ENCODE measurements at regions not wholly inside any gene's neighbourhood (a gene's known extent, or its start where the extent isn't known, plus 50 kb on each side); places are given as distances from the start of the nearest gene placed in this dataset.

GRCh38 chr1:221902961-221903360 lies 161.1 kb upstream of the DUSP10 start:
- H3K27ac ChIP-seq (ENCODE audit: low read length), result no peak overlapping the region
- no peaks in the 10 kb centered on the region for H3K9me2 ChIP-seq (replicated peaks; ENCODE audit: low read length)
- ATAC-seq (no peak), DNase-seq (no peak)
- H3K4me1 ChIP-seq (ENCODE audit: insufficient read depth, low read length), result no peaks in the 10 kb centered on the region
- H3K79me2 ChIP-seq (ENCODE audit: low read length), result no peaks in the 10 kb centered on the region
- no peak overlapping the region for H3K4me3 ChIP-seq (ENCODE audit: low read length)
- H4K20me1 ChIP-seq (ENCODE audit: low read length), result no peaks in the 10 kb centered on the region
- ChIA-PET POLR2A (ENCODE audit: unreplicated experiment) (no interaction called here), CTCF (no interaction called here)
- H3K27me3 ChIP-seq (ENCODE audit: low read length), result no peaks in the 10 kb centered on the region
- TF ChIP-seq EZH2phosphoT487 (IDR thresholded peaks at IDR 0.05; ENCODE audit: borderline replicate concordance, low read length) (no peak), CTCF (conservative IDR thresholded peaks at IDR 0.05; ENCODE audit: low read depth, low read length) (no peak), EZH2 (IDR thresholded peaks at IDR 0.05; ENCODE audit: low read length, unreplicated experiment) (no peak)
- no peak overlapping the region for H2AFZ ChIP-seq (ENCODE audit: low read length)
- H3F3A ChIP-seq (ENCODE audit: low read length, unreplicated experiment), result no peaks in the 10 kb centered on the region
- no peak overlapping the region for H3K9ac ChIP-seq (ENCODE audit: low read length)
- no peak overlapping the region for H3K4me2 ChIP-seq (ENCODE audit: low read length)
- no peaks in the 10 kb centered on the region for H3K36me3 ChIP-seq (ENCODE audit: low read depth, low read length)
- no TSS peak for BruUV-seq (replicated peaks)
- intact Hi-C loops (cut with micrococcal nuclease), result no loop called here
- no peaks in the 10 kb centered on the region for H3K9me3 ChIP-seq (ENCODE audit: low read length)

- no peak overlapping the region for H3K4me2 ChIP-seq (ENCODE audit: low read length)
- H3K9ac ChIP-seq (ENCODE audit: low read length), result no peak overlapping the region
- H3K9me2 ChIP-seq (replicated peaks; ENCODE audit: low read length), result no peaks in the 10 kb centered on the region
- no TSS peak for BruUV-seq (replicated peaks)
- H4K20me1 ChIP-seq (ENCODE audit: low read length), result no peaks in the 10 kb centered on the region
- H3K27ac ChIP-seq (ENCODE audit: low read length), result no peak overlapping the region
- DNase-seq (no peak), ATAC-seq (no peak)
- no peak overlapping the region for H3K4me3 ChIP-seq (ENCODE audit: low read length)
- no peak for TF ChIP-seq CTCF (conservative IDR thresholded peaks at IDR 0.05; ENCODE audit: low read depth, low read length)
- TF ChIP-seq EZH2phosphoT487 (IDR thresholded peaks at IDR 0.05; ENCODE audit: borderline replicate concordance, low read length), result no peak
- no peak for TF ChIP-seq EZH2 (IDR thresholded peaks at IDR 0.05; ENCODE audit: low read length, unreplicated experiment)
- H3K4me1 ChIP-seq (ENCODE audit: insufficient read depth, low read length), result peaks cover 10% of the 10 kb centered on the region
- no peaks in the 10 kb centered on the region for H3K9me3 ChIP-seq (ENCODE audit: low read length)
- H3K79me2 ChIP-seq (ENCODE audit: low read length), result no peaks in the 10 kb centered on the region
- no peak overlapping the region for H2AFZ ChIP-seq (ENCODE audit: low read length)
- ChIA-PET CTCF (no interaction called here), POLR2A (ENCODE audit: unreplicated experiment) (no interaction called here)
- no peaks in the 10 kb centered on the region for H3K36me3 ChIP-seq (ENCODE audit: low read depth, low read length)
- intact Hi-C loops (cut with micrococcal nuclease), result no loop called here
- H3K27me3 ChIP-seq (ENCODE audit: low read length), result no peaks in the 10 kb centered on the region
- no peaks in the 10 kb centered on the region for H3F3A ChIP-seq (ENCODE audit: low read length, unreplicated experiment)
These were observed 158.8 kb upstream of the DUSP10 start for GRCh38 chr1:221900678-221901077.

DNA sequence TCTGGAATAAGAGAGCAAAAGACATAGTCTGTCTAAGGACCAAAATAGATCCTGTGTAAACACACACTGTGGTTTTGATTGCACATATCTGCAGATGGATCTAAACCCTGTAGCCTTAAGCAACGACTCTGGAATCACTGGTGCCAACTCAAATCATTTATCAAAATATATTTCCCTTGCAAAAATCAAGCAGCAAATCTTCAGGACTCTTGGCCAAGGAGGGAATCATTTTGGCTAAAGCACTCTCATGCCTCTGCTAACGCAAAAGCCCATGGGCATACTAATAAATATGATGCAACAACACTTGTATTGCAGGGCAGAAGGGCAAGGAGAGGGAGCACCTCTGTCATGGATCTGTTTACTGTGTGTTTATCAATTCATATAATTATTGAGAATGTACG lies 155.4 kb upstream of the DUSP10 start:
- Histone ChIP-seq H3K79me2 (ENCODE audit: low read length) (no peaks in the 10 kb centered on the region), H3K27me3 (ENCODE audit: low read length) (no peaks in the 10 kb centered on the region), H2AFZ (ENCODE audit: low read length) (no peak overlapping the region), H3F3A (ENCODE audit: low read length, unreplicated experiment) (no peaks in the 10 kb centered on the region), H3K4me3 (ENCODE audit: low read length) (no peak overlapping the region), H3K9me3 (ENCODE audit: low read length) (no peaks in the 10 kb centered on the region), H3K36me3 (ENCODE audit: low read depth, low read length) (no peaks in the 10 kb centered on the region), H3K4me1 (ENCODE audit: insufficient read depth, low read length) (peaks cover 10% of the 10 kb centered on the region), H3K27ac (ENCODE audit: low read length) (no peak overlapping the region), H3K9ac (ENCODE audit: low read length) (no peak overlapping the region), H3K9me2 (replicated peaks; ENCODE audit: low read length) (no peaks in the 10 kb centered on the region), H3K4me2 (ENCODE audit: low read length) (peak overlapping the region; percentile 2; the same call in 1 of the 2 replicates), H4K20me1 (ENCODE audit: low read length) (no peaks in the 10 kb centered on the region)
- DNase-seq, result peak; percentile 65
- ChIA-PET POLR2A (ENCODE audit: unreplicated experiment) (no interaction called here), CTCF (no interaction called here)
- ATAC-seq, result peak; percentile 69
- no peak for TF ChIP-seq CTCF (conservative IDR thresholded peaks at IDR 0.05; ENCODE audit: low read depth, low read length)
- no peak for TF ChIP-seq EZH2phosphoT487 (IDR thresholded peaks at IDR 0.05; ENCODE audit: borderline replicate concordance, low read length)
- TF ChIP-seq EZH2 (IDR thresholded peaks at IDR 0.05; ENCODE audit: low read length, unreplicated experiment), result no peak
- intact Hi-C loops (cut with micrococcal nuclease), result loop anchor here (5.0 kb wide), 1 partner anchor 680 kb away; no protein-coding TSS in a partner anchor
- no TSS peak for BruUV-seq (replicated peaks)

Data from PC-3 (cell line).